Astrocyte (in vitro differentiated cells and primary cell): ENCODE measurements at regions not wholly inside any gene's neighbourhood (a gene's known extent, or its start where the extent isn't known, plus 50 kb on each side); places are given as distances from the start of the nearest gene placed in this dataset.

Experiments
- CTCF ChIP-seq: IDR thresholded peaks from 2 replicates; pipeline ENCODE4 v1.5.1; 2011; ENCODE audit warnings: low read depth, mild to moderate bottlenecking, inconsistent platforms, low read length, moderate library complexity; ENCODE audit not compliant: insufficient read depth
- EZH2 ChIP-seq: IDR thresholded peaks from 2 replicates; pipeline ENCODE4 v1.6.1; 2012; ENCODE audit warnings: mild to moderate bottlenecking, low read length, inconsistent platforms; ENCODE audit not compliant: insufficient read depth

GRCh38 chr1:229980009-229980408, 87.0 kb upstream of the GALNT2 start:
- TF ChIP-seq CTCF (no peak), EZH2 (no peak)
